Mammary epithelial cell (primary cell): ENCODE measurements at regions not wholly inside any gene's neighbourhood (a gene's known extent, or its start where the extent isn't known, plus 50 kb on each side); places are given as distances from the start of the nearest gene placed in this dataset.

Experiments used
- CTCF ChIP-seq, 2 donors: IDR thresholded peaks in 1 of 2; conservative IDR thresholded peaks in 1 of 2; 2 replicates each; pipeline ENCODE4 v1.5.1; 2011 to 2012; ENCODE audit warnings: inconsistent platforms in 2 of 2, low read length in 2 of 2, mild to moderate bottlenecking in 2 of 2, control low read depth in 1 of 2, low read depth in 1 of 2; ENCODE audit not compliant: insufficient read depth in 1 of 2; ENCODE audit errors: extremely low read depth in 1 of 2
- EZH2 ChIP-seq: IDR thresholded peaks from 2 replicates; pipeline ENCODE4 v1.6.1; 2012; ENCODE audit warnings: low read length, inconsistent platforms, borderline replicate concordance

DNA sequence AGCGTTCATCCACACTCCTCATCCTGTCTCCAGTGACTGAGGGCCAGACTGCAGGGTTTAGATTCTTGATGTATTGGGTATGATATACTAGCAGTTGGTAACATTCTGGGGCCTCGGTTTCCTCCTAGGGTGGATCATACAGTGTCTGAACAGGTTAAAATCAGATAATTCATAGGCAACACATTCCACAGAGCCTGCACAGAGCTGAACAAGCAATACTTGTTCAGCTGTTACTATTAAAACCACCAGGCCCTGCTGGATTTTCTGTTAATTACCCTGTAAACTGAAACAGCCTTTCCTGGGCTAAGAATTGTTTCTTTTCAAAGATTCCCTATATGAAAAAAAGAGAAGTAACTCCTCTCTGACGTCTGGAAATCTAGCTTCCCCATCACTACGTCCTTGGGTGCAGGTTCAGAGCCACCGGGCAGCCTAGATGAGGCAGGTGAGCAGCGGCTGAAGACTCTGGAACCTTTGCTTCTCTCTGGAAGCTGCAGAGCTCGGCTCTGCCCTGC lies 1313.5 kb upstream of the WWC1 start:
- TF ChIP-seq CTCF (conservative IDR thresholded peaks at IDR 0.05 in 1 of 2, IDR thresholded peaks at IDR 0.05 in 1 of 2; ENCODE audit: extremely low read depth in 1 of 2, insufficient read depth in 1 of 2, low read depth in 1 of 2, low read length in 2 of 2): no peak
- no peak for TF ChIP-seq EZH2
